Uterus (tissue), 2 donors: ENCODE measurements at regions not wholly inside any gene's neighbourhood (a gene's known extent, or its start where the extent isn't known, plus 50 kb on each side); places are given as distances from the start of the nearest gene placed in this dataset.

ENCODE experiments used
- POLR2A ChIP-seq, 2 donors: fragments of 450-650 bp; IDR thresholded peaks; one replicate each; pipeline ENCODE4 v1.6.1; 2016; ENCODE audit warnings: antibody characterized with exemption in 2 of 2, mild to moderate bottlenecking in 1 of 2, moderate library complexity in 1 of 2
- TF ChIP-seq, protein P1 (sequence below), 4 experiments: fragments of 200-600 bp in 2 of 4; fragments of 450-650 bp in 2 of 4; sonication (generic) in 2 of 4; IDR thresholded peaks; one replicate each; pipeline ENCODE4 v1.5.1; 2016 to 2019; ENCODE audit warnings: antibody characterized with exemption in 4 of 4, mild to moderate bottlenecking in 2 of 4, moderate library complexity in 1 of 4

DNA sequence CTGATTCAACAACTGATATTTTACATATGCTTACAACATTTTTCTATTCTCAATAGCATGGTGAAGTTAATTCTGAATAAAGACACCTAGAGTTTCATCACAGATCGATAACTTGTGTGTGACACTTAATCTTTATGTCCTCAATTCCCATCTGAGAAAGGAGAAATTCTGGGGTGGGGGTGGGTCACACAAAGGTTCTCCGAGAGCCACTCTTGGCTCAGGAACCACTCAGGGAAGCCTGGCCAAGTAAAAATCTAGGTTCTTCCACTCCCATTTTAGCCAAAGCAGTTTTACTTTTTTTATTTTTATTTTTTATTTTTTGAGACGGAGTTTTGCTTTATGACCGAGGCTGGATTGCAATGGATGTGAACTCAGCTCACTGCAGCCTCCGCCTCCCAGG is 111.0 kb upstream of the TBL1XR1 start:
- no peak for TF ChIP-seq POLR2A (IDR thresholded peaks at IDR 0.05)
- TF ChIP-seq, protein P1, sequence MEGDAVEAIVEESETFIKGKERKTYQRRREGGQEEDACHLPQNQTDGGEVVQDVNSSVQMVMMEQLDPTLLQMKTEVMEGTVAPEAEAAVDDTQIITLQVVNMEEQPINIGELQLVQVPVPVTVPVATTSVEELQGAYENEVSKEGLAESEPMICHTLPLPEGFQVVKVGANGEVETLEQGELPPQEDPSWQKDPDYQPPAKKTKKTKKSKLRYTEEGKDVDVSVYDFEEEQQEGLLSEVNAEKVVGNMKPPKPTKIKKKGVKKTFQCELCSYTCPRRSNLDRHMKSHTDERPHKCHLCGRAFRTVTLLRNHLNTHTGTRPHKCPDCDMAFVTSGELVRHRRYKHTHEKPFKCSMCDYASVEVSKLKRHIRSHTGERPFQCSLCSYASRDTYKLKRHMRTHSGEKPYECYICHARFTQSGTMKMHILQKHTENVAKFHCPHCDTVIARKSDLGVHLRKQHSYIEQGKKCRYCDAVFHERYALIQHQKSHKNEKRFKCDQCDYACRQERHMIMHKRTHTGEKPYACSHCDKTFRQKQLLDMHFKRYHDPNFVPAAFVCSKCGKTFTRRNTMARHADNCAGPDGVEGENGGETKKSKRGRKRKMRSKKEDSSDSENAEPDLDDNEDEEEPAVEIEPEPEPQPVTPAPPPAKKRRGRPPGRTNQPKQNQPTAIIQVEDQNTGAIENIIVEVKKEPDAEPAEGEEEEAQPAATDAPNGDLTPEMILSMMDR (IDR thresholded peaks at IDR 0.05), result no peak
